ENCODE measurements at regions not wholly inside any gene's neighbourhood (a gene's known extent, or its start where the extent isn't known, plus 50 kb on each side); places are given as distances from the start of the nearest gene placed in this dataset.

DNA sequence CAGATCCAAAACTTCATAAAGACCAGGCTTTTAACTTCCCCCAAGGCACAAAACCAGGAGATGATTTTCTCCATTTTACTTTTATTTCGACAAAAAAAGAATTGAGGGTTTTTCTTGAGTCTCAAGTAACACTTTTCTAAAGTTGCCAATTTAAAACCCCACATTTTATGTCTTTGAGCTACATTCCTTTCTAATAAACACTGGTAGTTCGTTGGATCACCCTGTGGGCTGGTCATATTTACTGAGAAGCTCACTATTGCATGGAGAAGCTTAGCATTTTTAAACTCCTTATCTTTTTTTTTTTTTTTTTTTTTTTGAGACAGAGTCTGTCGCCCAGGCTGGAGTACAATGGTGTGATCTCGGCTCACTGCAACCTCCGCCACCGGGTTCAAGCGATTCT, 255.1 kb upstream of the TPM1 start:
- TF ChIP-seq EZH2 (IDR thresholded peaks at IDR 0.05; ENCODE audit: low read length, missing control alignments) (no peak), CTCF (conservative IDR thresholded peaks at IDR 0.05 in 1 of 2, IDR thresholded peaks at IDR 0.05 in 1 of 2; ENCODE audit: low read depth in 1 of 2, low read length in 2 of 2) (no peak)

All from fibroblast of lung (primary cell).